Vagina (tissue), 2 donors: ENCODE measurements at regions not wholly inside any gene's neighbourhood (a gene's known extent, or its start where the extent isn't known, plus 50 kb on each side); places are given as distances from the start of the nearest gene placed in this dataset.

Source experiments
- POLR2A ChIP-seq, 2 donors: fragments of 450-650 bp; IDR thresholded peaks; one replicate each; pipeline ENCODE4 v1.6.1; 2017; ENCODE audit warnings: antibody characterized with exemption in 2 of 2, mild to moderate bottlenecking in 2 of 2, moderate library complexity in 2 of 2
- POLR2AphosphoS5 ChIP-seq, 2 donors: sonication (generic); formaldehyde crosslinking; IDR thresholded peaks; one replicate each; pipeline ENCODE4 v1.9.0; 2017; ENCODE audit warnings: antibody characterized with exemption in 2 of 2, mild to moderate bottlenecking in 2 of 2, low read depth in 1 of 2; ENCODE audit not compliant: insufficient read depth in 1 of 2
- TF ChIP-seq, protein P1 (sequence below), 3 experiments: fragments of 450-650 bp in 2 of 3; fragments of 200-600 bp in 1 of 3; sonication (generic) in 1 of 3; IDR thresholded peaks; one replicate each; pipeline ENCODE4 v1.5.1; 2017 to 2019; ENCODE audit warnings: antibody characterized with exemption in 3 of 3, mild to moderate bottlenecking in 2 of 3, moderate library complexity in 2 of 3

DNA sequence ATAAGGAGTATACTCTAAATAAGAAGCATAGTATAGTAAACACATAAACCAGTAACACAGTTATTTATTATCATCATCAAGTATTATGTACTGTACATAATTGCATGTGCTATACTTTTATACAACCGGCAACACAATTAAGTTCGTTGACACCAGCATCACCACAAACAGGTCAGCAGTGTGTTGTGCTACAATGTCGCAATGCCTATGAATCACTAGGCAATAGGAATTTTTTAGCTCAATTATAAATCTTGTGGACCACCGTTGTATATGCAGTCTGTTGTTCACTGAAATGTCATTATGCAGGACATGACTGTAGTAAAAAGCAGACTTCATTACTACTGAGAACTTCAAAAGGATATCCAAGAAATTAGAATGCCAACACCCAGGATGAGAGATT is 177.0 kb downstream of the PDCD6IP start:
- TF ChIP-seq, protein P1, sequence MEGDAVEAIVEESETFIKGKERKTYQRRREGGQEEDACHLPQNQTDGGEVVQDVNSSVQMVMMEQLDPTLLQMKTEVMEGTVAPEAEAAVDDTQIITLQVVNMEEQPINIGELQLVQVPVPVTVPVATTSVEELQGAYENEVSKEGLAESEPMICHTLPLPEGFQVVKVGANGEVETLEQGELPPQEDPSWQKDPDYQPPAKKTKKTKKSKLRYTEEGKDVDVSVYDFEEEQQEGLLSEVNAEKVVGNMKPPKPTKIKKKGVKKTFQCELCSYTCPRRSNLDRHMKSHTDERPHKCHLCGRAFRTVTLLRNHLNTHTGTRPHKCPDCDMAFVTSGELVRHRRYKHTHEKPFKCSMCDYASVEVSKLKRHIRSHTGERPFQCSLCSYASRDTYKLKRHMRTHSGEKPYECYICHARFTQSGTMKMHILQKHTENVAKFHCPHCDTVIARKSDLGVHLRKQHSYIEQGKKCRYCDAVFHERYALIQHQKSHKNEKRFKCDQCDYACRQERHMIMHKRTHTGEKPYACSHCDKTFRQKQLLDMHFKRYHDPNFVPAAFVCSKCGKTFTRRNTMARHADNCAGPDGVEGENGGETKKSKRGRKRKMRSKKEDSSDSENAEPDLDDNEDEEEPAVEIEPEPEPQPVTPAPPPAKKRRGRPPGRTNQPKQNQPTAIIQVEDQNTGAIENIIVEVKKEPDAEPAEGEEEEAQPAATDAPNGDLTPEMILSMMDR (IDR thresholded peaks at IDR 0.05): no peak
- no peak for TF ChIP-seq POLR2AphosphoS5 (IDR thresholded peaks at IDR 0.05; ENCODE audit: insufficient read depth in 1 of 2, low read depth in 1 of 2)
- TF ChIP-seq POLR2A (IDR thresholded peaks at IDR 0.05): no peak
